ENCODE measurements at regions not wholly inside any gene's neighbourhood (a gene's known extent, or its start where the extent isn't known, plus 50 kb on each side); places are given as distances from the start of the nearest gene placed in this dataset.

DNA sequence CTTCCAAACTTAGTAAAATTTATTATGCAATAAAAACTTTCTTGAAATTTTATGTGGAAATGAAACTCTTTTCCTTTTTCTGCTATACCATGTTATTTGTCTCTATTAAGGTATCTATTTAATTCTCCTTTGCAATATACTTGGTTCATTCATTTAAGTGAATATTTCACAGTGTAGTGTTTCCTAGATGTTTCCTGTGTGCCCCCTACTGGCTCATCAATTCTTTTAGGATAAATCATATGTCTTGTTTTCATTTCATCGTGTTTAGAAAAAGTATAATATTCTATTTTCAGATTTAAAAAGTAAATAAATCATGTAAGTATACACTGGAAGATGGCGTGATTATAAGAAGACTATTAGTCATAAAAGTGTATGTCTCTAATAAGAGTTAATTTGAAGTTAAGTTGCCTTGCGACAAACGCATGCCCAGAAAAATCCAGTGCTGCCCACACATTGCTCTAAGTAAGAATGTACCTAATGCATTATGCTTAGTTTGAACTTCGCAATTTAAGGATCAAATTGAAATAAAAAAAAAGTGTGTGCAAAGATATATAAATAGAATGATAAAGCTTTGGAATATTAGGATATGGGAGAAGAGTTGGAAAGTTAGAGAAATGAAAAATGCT lies 525.4 kb downstream of the KCNJ3 start:
- DNase-seq (ENCODE audit: insufficient read length, low spot score) (peak; percentile 11), FAIRE-seq (no peak)

DNA sequence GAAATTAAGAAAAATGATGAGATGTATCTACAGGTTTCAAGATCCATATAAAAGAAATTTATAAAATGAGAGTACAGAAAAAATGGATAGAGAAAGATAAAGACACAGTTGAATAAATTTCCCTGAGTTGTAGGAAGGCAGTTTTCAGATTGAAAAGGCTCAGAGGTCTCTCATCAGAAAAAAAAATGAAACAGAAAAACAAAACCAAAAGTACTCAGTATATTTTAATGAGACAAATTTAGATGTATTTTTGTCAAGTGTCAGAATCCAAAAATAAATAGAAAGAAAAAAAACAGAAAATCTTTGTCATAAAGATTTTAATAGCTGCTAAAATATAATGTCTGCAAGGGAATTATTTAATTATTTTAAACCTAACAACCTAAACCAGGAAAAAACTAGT lies 520.5 kb downstream of the KCNJ3 start:
- DNase-seq (ENCODE audit: insufficient read length, low spot score): no peak
- FAIRE-seq: no peak

DNA sequence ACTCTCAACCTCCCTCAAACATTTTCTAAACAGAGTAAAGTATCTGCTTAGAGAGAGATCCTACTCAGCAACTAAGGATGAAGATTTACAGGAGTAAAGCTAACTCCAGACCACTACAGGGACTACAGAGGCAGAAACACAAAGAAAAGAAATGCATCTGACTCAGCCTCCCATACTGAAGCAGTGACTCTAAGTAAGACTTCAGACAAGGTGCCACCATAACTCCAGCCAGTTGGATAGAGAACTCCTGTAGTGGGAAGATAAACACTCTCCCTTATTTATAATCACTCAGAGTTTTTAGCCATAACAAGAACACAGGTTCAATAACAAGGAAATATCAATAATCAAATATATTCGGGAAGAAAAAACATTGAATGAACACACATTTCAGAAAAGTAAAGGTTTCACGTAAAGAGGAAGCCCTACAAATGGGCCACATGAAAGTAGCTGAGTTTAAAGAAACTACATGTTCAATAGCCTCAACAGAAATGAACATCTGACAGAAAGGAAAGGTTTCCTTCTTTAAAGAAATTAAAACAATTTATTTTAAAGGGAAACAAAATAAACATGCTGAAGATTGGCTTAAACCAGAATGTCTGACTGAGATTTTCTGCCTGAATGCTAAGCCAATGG lies 519.9 kb downstream of the KCNJ3 start:
- DNase-seq (ENCODE audit: insufficient read length, low spot score): no peak
- FAIRE-seq: no peak

DNA sequence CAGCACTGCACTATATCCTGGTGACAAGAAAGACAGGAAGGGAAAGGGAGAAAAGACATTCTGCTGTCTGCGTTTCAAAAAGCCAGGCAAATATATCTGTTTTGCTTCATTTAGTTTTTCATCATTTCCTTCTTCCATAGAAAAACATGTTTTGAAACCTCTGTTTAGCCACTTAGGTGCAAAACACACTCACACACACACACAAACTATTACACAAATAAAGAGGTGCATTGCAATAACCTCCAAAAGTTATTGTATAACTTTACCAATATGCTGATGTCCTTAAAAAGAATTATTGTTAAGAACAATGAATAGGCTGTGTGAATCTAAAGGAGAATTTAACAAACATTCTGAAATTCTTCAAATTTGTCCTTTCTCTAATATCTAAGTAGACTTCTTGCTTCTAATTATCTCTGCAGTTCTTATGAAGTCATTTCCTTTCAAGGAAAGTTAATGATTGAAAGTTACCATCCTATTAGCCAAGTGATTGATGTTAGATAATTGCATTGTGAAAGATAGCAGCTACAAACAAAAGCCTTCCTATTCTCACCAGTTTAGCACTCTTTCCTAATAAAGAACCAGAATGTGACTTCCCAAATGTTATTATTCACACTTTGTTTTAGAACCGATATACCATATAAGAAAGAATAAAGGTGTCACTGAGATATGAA lies 516.7 kb downstream of the KCNJ3 start:
- no peak for DNase-seq (ENCODE audit: insufficient read length, low spot score)
- no peak for FAIRE-seq

DNA sequence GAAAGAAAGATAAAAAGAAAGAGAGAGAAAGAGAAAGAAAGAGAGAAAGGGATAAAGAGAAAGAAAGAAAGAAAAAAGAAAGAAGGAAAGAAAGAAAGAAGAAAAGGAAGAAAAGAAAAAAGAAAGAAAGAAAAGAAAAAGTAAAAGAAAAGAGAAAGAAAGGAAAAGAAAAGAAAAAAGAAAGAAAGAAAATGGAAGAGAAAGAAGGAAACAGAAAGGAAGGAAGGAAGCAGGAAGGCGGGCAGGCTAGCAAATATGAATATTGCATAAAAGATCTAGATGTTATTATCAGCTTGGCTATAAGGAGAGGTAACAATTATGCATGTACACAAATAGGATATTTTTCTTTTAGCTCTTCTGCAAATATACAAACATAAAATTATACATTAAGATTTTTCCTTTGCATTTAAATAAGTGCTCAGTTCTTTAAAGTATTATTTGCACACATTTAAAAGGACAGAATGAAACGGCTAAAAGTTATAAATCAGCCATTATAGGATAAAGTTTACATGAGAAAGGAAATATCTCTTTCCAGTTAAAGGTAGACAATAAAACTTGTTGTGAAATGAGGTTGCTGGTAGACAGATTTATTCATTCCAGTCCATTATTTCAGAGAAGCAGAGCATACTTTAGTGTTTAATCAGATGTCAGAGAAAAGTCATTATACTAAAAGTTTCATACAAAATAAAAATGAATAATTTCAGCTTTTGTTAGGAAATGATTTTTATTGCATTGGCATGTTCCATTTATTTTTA lies 511.4 kb downstream of the KCNJ3 start:
- peak; percentile 8 for DNase-seq (ENCODE audit: insufficient read length, low spot score)
- no peak for FAIRE-seq

DNA sequence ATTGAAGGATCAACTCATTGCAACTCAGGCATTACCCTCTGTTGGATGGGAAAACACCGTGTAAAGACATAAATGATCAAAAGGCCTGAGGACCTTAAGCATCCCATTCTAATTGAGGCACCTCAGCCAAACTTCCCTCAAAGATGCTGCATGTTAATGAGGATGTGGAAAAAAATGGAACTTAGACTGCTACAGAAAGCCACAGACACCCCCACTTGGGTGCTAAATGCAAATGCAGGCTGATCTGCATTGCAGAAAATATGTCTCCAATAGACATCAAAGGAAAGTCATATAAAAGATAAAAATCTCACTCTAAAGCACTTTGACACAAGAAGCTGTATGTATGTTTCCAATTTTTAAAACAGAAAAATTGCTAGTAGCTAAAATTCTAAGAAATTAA lies 504.7 kb downstream of the KCNJ3 start:
- FAIRE-seq (no peak), DNase-seq (ENCODE audit: insufficient read length, low spot score) (no peak)

DNA sequence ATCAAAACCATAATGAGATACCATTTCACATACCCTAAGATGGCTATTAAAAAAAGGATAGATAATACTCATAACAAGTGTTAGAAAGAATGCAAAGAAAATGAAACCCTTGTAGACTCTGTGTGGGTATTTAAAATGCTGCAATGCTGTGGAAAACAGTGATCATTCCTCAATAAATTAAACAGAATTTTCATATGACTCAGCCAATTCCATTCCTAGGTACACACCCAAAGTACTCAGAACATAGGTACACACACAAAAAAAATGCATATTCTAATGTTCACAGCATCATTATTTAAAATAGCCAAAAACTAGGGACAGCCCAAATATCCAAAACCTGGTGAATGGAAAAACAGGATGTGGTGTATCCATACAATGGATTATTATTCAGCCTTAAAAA lies 502.3 kb downstream of the KCNJ3 start:
- FAIRE-seq (no peak), DNase-seq (ENCODE audit: insufficient read length, low spot score) (no peak)

DNA sequence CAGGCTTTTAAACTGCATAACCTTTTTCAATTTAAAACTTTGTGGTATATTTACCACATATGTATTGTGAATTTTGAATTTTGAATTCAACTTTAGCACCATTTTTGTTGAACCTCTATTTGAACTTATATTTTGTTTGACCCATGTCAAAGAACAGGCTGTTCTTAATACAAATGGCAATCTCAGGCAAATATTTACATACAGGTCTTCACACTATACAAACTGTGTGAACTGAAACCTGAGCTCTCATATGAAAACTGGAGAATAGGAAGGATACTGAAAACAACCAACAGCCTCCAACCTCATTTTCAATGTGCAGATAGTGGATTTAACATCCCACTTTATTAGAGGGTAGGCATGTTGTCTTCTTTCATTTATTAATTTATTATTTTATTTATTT lies 491.8 kb downstream of the KCNJ3 start:
- no peak for DNase-seq (ENCODE audit: insufficient read length, low spot score)

DNA sequence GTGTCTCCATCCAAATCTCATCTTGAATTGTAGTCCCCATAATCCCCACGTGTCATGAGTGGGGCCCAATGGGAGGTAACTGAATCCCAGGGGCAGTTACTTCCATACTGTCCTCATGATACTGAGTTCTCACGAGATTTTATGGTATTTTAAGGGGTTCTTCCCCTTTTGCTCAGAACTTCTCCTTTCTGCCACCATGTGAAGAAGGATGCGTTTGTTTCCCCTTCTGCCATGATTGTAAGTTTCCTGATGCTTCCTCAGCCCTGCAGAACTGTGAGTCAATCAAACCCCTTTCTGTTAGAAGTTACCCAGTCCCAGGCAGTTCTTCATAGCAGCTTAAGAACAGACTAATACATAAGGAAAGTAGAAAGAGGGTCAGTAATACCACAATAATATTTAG lies 480.4 kb downstream of the KCNJ3 start:
- FAIRE-seq: no peak
- DNase-seq (ENCODE audit: insufficient read length, low spot score): no peak

More for the DNA sequence above, 491.8 kb downstream of the KCNJ3 start:
- no peak for FAIRE-seq

DNA sequence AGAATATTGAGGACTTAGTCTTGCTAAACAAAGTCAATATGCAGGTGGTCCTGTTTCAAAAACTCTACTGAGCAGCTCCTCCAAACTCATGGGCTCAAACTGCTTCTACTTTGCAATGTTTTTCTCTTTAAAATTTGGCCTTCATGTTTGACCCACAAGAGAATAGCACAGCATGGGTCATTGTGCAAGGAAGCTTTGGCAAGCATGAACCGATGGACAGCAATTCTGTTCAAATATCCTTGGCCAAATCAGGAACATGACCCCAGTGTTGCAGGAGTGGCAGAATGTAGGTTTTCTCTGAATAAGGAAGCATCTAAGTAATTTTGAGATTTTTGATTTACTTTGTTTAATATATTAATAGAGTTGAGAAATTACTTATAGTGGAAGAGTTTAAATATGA lies 477.9 kb downstream of the KCNJ3 start:
- no peak for FAIRE-seq
- DNase-seq (ENCODE audit: insufficient read length, low spot score): no peak

DNA sequence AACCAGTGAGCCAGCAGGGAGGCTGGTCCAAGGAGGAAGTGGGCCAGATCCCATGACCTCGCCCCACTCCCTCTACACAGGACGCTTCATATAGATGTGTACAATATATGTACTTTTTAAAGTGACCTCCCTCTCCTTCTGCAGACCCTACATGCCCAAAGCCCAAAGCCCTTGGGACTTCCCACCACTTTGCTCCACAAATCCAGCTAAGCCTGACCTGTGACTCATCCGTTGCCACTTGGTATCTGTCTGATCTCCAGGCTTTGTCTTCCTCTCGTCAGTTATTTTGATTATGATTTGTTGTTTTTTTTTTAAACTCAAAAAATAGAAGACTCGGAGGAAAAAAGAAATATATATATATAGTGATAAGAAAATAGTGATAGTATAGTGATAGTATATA lies 470.8 kb downstream of the KCNJ3 start:
- no peak for FAIRE-seq
- no peak for DNase-seq (ENCODE audit: insufficient read length, low spot score)

DNA sequence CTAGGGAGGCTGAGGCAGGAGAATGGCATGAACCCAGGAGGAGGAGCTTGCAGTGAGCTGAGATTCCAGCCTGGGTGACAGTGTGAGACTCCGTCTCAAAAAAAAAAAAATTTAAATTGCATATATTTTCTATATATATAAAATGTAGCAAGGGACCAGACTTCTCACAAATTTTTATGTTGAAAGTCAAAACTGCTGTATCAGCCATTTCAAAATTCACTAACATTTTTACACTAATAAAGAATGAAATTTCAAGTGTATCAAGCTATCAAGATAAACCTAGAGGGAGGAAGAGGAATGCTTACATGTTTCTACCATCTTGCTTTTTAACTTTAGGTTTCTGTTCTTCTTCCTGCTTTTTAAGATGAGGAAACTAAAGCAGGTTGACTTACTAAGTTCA lies 464.0 kb downstream of the KCNJ3 start:
- FAIRE-seq: no peak
- no peak for DNase-seq (ENCODE audit: insufficient read length, low spot score)

DNA sequence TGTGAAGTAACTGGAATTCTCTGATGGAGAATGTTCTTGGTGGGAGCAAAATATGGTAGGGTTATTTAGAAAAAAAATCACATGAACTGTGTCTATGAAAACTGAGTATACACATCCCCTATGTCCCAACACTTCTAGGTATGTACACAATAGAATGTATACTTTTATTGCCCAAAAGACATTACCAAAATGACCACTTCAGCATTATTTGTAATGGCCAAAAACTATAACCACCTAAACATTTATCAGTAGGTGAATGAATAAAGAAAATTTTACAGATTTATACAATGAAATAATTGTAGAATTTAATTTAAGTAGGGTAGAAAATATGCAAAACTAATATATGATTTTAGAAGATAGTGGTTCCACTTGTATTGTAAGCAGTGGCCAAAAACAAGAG lies 462.8 kb downstream of the KCNJ3 start:
- no peak for DNase-seq (ENCODE audit: insufficient read length, low spot score)
- FAIRE-seq: no peak

DNA sequence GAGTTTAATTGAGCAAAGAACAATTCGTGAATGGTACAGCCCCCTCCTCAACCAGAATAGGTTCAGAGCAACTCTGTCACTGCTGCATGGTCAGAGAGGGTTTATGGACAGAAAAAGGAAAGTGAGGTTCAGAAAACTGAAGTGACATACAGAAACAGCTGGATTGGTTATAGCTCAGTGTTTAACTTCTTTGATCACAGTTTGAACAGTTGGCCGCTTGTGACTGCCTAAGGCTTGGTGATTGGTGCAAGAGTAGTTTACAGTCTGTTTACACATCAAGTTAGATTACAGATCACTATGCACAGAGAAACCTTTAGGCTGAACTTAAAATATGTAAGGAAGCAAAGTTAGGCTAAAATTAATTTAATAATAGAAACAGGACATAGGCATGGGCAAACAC lies 459.2 kb downstream of the KCNJ3 start:
- FAIRE-seq (no peak), DNase-seq (ENCODE audit: insufficient read length, low spot score) (no peak)

DNA sequence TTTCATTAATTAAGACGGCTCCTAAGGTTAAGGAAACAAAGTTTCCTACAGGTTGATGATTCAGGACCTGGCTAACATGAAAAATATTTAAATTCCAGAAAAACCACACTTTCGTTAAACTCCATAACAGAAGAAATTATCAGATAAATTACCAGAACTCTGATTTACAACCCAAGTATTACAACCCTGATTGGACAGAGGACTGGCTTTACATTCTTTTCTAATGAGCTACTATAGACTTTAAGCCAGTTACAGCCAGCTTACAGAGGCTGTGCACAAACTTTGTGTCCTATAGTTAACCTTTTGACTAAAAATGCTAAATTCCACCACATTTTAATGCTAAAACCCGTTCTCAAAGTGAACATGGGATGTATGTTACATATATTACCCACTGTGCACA lies 458.6 kb downstream of the KCNJ3 start:
- no peak for FAIRE-seq
- peak; percentile 14 for DNase-seq (ENCODE audit: insufficient read length, low spot score)

DNA sequence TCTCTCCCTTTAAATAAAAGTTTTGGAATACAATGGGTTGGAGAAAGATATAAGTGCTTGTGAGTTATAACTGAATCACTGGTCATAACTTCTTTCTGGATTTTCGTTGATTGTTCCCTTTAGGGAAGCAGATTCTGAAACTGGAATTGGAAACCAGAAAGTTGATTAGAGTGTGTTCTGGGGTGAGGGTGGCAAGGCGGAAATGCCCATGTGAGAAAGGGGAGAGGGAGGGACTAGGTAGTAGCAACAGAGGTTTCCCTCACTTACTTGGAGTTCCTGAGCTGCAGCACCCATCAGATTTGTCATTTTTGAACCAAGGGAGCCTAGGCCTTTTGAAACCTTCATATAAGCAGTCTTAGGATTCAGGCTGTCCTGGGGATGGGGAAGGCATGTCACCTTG lies 453.4 kb downstream of the KCNJ3 start:
- no peak for FAIRE-seq
- DNase-seq (ENCODE audit: insufficient read length, low spot score): no peak

DNA sequence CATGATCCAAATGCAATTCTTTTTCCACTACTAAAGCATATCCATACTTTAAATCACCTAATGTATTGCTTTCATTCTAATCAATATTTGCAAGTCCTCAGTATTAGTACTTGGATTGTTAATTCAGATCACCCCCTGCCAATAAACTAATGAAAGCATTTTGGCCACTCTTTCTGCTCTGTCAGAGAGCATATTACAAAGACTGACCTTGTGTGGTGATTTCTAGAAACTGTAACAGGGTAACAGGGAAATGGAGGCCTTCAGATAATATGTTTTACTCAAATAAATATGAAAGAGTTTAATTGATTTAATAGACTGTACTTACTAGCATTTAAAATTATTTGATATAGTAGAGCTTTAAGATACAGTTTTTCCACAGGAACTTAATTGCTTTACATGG lies 453.0 kb downstream of the KCNJ3 start:
- no peak for FAIRE-seq
- DNase-seq (ENCODE audit: insufficient read length, low spot score): no peak

DNA sequence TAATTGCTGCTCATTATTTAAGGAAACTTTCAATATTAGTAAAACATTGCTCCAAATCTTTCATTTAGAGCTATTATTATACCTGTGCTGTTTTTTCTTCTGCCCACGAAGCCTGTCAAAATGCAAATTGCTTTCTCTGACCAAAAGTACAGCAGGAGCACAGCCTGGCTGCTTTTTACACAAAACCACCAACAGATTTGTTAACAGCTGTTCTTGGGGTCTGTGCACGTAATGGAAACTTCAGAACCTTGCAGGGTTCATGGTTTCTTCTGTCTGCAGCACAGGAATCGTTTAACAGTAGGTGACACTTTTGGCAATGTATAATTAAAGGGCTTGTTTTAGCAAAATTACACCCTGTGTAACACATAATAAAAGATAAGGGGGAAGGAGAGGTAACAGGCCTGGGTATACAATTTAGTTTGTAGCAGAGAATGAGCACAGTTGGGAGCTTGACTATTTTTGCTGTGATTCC lies 447.3 kb downstream of the KCNJ3 start:
- FAIRE-seq (no peak), DNase-seq (ENCODE audit: insufficient read length, low spot score) (no peak)

DNA sequence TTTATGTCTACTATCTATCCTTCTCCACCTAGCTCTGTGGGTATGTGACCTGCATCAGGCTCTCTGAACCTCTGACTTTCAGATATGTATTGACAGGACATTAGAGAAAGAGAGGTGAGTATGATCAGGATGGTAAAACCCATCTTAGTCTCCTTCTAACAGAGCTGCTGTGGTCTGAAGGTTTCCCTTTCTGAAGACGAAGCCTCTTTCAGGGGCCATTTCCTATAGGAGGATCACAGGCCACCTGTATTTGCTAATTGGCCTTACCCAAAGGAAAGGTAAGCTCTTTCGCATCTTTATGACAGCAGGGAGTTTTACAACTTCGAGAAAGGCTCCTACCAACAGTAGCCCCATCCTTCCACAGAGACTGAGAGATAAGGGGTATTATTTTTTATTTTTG lies 442.9 kb downstream of the KCNJ3 start:
- no peak for DNase-seq (ENCODE audit: insufficient read length, low spot score)
- no peak for FAIRE-seq

DNA sequence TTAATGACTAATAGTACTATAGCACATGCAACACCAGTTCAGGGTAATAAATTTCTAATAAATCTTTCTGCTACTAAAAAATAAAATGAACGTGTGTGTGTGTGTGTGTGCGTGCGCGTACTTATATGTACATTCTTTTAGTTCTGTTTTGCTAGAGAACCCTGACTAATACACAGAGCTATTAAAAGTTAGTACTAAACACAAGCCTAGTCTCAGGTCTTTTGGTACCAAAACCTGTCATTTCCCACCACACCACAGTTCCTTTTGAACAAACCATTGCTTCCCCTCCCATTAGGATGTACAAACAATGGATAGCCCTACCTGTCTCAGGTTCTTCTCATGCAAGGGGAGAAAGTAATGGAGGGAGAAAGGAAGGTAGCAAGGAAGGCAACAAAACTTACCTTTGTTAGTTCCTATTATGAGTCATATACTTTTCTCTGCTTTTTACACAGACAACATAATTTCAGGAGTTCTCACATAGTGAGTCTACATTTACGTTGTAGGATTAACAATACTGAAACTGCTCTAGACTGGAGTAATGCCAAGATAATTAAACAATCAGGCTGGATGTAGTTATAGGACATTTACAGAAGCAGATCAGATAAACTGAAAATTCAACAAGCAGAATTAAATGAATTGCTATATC lies 427.2 kb downstream of the KCNJ3 start:
- no peak for FAIRE-seq
- no peak for DNase-seq (ENCODE audit: insufficient read length, low spot score)

DNA sequence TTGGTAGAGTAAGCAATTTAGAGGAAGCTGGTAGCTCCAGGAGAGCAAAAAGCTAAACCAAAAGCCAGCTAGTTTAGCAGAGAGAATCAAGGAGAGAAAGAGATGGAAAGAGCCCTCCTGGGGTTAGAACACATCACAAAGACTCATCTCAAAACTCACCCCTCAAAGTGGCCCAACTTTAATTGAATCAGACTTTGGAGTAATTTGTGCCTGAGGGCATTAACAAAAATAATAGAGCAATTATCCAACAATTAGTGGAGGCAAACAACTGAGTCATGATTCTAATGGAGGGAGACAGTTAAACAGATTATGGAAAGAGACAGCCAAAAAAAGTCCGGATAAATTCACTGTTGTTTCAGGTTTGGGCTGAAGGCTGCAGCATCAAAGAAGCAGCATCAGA lies 417.4 kb downstream of the KCNJ3 start:
- FAIRE-seq (no peak), DNase-seq (ENCODE audit: insufficient read length, low spot score) (no peak)
